Retinal pigment epithelial cell (primary cell): ENCODE measurements at regions not wholly inside any gene's neighbourhood (a gene's known extent, or its start where the extent isn't known, plus 50 kb on each side); places are given as distances from the start of the nearest gene placed in this dataset.

ENCODE experiments used
- DNase-seq: peaks from one replicate; pipeline ENCODE4 v3.0.0-alpha.2; 2010; ENCODE audit warnings: low read depth
- H3K4me3 ChIP-seq: 2 replicates; pipeline ENCODE4 v1.5.1; 2011; ENCODE audit warnings: mild to moderate bottlenecking, low read length, control low read depth, moderate library complexity
- CTCF ChIP-seq: conservative IDR thresholded peaks from 2 replicates; pipeline ENCODE4 v1.5.1; 2011; ENCODE audit warnings: low read depth, low read length, control low read depth, inconsistent platforms

- no peak for DNase-seq
- H3K4me3 ChIP-seq, result no peak overlapping the region
- TF ChIP-seq CTCF, result no peak
Measured at GRCh38 chr5:22928821-22929482, 75.8 kb upstream of the CDH12 start.

DNA sequence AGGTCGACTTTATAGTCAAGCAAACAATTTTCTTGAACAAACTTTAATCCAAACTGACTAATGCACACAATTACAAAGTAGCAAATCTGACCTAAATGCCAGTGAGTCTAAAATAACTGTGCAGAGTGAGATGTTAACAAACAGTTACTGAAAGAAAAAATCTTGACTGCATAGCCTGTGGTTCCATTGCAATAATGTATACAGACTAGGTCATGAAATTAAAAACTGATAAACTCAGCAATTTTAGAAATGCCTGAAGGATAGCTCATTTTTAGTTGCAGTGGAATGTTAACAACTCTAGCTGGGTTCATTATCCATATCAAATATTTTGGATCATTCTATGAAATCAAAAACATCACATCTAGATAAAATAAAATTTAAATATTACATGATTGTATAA is 73.4 kb upstream of the CDH12 start:
- no peak overlapping the region for H3K4me3 ChIP-seq
- peak; percentile 43 for DNase-seq
- no peak for TF ChIP-seq CTCF

DNA sequence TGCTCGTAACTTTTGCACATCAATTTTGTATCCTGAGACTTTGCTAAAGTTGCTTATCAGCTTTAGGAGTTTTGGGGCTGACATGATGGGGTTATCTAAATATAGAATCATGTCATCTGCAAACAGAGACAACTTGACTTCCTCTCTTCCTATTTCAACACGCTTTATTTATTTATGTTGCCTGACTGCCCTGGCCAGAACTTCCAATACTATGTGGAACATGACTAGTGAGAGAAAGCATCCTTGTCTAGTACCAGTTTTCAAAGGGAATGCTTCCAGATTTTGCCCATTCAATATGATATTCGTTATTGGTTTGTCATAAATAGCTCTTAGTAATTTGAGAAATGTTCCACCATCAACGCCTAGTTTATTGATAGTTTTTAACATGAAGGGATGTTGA is 65.4 kb upstream of the CDH12 start:
- H3K4me3 ChIP-seq, result no peak overlapping the region
- no peak for TF ChIP-seq CTCF
- DNase-seq, result no peak

DNA sequence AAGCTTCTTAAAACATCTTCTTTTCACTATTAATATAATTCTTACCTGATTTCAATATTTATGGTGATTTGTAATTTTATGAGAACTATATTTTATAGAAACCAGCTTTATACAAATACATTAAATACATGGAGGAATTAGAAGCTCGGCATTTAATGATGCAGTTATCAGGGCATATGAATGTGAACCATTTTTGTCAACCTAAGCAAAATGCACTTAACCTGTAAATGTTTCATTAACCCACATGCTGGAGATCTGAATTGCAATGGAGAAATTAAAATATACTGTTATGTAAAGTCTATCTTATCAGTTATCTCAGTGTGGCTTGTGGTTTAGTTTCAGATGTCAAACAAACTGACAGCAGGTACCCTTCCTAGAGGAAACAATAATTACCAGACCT is 63.2 kb upstream of the CDH12 start:
- no peak for DNase-seq
- H3K4me3 ChIP-seq, result no peak overlapping the region
- no peak for TF ChIP-seq CTCF

DNA sequence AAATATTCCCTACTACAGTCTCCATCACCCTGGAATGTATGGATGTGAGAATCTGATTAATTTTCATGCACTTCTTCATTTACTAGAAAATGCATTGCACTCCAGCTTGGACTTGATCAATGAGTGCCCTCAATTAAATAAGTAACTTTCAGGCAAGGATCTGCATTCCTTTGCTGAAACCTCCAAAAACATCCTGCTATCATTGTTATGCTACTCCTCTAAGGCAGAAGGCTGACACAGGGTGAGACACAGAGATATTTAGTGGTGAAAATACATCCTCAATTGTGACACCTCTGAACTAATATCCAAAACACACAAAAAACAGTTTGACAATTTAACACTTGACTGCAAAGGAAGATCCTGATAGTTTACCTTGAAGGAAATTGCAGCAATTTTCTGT is 57.9 kb upstream of the CDH12 start:
- TF ChIP-seq CTCF, result no peak
- DNase-seq, result no peak

GRCh38 chr5:22910523-22910922 is 57.4 kb upstream of the CDH12 start:
- H3K4me3 ChIP-seq, result no peak overlapping the region
- DNase-seq, result no peak
- TF ChIP-seq CTCF, result no peak

More for the DNA sequence above, 57.9 kb upstream of the CDH12 start:
- no peak overlapping the region for H3K4me3 ChIP-seq

DNA sequence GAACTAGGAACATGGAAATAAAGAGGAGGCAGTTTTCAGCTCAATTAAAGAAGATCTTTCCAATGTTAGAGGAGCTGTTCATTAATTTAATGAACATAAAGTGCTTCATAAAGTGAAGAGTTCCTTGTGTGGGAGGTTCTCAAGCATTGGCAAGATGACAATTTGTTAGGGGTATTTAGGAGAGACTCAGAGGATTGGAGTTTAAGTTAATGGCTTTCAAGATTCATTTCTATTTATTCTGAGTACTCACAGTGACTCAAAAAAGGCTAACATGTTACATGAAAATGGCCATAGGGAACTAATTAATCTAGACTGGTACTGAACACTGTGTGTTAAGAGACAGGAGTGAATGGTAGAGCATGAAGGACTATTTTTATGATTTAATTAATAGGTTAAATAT is 55.4 kb upstream of the CDH12 start:
- TF ChIP-seq CTCF, result no peak
- no peak overlapping the region for H3K4me3 ChIP-seq
- DNase-seq, result no peak
